GM12875 (cell line): ENCODE measurements at regions not wholly inside any gene's neighbourhood (a gene's known extent, or its start where the extent isn't known, plus 50 kb on each side); places are given as distances from the start of the nearest gene placed in this dataset.

Experiments used
- H3K4me3 ChIP-seq: one replicate; pipeline ENCODE4 v1.5.1; 2011; ENCODE audit warnings: low read depth, low read length, control low read depth
- TF ChIP-seq, protein P1 (sequence below): IDR thresholded peaks from 2 replicates; pipeline ENCODE4 v1.5.1; 2011; ENCODE audit warnings: low read depth, mild to moderate bottlenecking, control low read depth, inconsistent platforms, low read length, moderate library complexity, borderline replicate concordance; ENCODE audit not compliant: insufficient read depth

DNA sequence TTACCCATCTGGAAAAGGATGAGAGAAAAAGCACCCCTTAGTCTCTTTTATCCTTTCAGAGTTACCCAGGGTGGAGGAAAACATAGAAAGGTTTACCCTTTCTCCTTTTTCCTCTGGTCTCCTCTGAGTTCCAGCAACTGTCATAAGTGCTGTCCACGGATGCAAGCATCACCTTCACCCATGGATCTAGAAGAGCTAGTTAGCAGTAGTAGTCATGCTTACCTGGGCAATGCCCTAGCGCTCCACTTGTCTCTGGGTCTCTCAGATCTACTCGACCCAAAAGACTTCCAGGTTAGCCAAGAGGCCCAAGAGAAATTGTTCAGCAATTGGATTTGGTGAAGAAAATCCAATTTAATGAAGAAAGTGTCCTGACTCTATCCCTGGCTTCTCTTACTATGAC is 656.2 kb upstream of the PTPRD start:
- TF ChIP-seq, protein P1, sequence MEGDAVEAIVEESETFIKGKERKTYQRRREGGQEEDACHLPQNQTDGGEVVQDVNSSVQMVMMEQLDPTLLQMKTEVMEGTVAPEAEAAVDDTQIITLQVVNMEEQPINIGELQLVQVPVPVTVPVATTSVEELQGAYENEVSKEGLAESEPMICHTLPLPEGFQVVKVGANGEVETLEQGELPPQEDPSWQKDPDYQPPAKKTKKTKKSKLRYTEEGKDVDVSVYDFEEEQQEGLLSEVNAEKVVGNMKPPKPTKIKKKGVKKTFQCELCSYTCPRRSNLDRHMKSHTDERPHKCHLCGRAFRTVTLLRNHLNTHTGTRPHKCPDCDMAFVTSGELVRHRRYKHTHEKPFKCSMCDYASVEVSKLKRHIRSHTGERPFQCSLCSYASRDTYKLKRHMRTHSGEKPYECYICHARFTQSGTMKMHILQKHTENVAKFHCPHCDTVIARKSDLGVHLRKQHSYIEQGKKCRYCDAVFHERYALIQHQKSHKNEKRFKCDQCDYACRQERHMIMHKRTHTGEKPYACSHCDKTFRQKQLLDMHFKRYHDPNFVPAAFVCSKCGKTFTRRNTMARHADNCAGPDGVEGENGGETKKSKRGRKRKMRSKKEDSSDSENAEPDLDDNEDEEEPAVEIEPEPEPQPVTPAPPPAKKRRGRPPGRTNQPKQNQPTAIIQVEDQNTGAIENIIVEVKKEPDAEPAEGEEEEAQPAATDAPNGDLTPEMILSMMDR: no peak
- no peak overlapping the region for H3K4me3 ChIP-seq

DNA sequence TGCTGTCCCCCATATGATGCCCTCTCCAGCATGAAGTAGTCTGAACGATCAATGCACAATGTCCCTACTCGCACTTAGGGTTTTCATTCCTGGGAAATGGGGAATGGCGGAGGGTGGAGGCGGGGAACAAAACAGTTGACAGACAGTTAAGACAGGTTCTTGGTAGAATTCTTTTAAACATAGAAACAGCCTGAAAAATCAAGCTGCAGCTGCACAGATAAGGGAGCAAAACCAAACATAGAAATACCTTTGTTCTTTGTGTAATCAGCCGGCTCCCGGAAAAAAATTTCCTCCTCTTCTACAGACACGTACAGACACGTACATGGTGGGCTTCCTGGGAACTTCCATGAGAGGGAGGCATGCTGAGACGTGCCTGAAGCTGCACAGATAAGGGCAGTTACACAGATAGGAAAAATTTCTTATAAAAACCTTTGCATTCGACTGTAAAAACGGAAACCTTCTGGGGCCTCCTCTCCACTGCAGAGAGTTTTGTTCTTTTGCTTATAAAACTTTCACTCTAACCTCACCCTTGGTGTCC is 662.4 kb upstream of the PTPRD start:
- TF ChIP-seq, protein P1: no peak
- H3K4me3 ChIP-seq: no peak overlapping the region

DNA sequence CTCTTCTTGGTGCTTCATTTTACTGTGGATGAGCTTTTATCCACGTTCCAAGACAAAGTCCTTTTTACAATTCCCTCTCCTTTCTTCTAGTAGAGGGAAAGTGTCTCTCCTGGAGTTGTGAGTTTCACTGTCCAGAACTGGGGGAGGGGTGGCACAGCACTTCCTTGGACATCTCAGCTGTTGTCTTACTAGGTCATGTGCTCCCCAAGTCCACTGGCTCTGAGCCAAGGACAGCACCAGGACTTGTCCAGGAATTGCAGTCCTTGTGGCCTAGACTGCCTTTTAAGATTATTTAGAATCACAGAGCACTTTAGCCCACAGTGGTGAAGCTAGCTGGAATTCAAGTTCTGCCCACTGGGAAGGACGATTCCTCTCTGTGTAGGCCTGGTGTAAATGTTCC is 700.2 kb upstream of the PTPRD start:
- TF ChIP-seq, protein P1: no peak
- H3K4me3 ChIP-seq: no peak overlapping the region

DNA sequence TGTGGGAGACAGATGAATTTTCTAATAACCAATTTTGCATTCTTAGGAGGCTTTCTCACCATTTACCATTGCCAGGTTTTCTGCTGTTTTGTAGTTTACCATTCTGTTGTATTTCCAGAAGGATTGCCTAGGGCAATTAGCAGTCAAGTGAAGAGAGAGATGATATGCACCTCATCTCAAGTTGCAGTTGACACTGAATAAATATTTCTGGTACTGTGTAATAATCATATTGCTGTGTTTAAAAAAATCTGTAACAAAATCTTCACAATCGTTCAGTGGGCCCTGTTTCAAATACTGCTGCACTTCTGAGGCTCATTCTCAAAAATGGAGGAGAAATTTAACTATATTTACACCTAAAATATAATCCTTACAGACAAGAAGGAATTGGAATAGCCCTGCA is 706.1 kb upstream of the PTPRD start:
- no peak overlapping the region for H3K4me3 ChIP-seq
- TF ChIP-seq, protein P1: no peak

DNA sequence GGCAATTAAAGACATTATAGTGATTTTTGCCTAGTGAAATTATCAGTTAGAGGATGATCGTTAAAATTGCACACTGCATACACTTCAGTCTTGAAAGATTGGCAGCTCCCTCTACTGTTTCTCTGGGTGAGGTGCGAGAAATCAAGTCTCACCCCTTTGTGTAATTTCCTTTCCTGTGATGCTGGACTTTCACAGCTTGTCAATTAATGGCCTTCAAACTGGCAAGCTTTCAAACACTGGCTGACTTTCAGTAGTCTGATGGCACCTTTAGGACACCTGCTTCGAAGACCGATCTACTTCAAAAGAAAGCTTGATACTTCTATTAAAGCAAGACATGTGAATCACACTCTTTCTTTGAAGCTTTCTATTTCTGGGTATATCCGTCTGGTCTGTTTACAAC is 706.7 kb upstream of the PTPRD start:
- no peak overlapping the region for H3K4me3 ChIP-seq
- TF ChIP-seq, protein P1: peak; percentile 19; the same call in 1 of the 2 replicates

DNA sequence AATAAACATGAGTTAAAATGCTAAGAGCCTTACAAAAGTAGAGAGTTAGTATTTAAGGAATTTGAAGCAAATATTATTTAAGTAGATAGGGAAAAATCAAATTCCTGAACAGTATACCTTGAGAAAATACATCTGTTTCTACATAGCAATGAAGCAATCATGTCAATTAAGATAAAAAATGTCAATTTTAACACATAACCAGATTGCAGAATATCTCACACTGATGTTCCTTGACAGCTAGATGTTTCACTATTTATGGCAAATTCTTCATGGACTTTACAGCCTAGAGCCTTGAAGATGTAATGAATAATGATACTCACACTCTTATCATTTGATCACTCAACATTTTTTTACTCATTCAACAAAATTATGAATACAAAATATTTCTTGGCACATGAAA is 708.2 kb upstream of the PTPRD start:
- TF ChIP-seq, protein P1: no peak
- H3K4me3 ChIP-seq: no peak overlapping the region

DNA sequence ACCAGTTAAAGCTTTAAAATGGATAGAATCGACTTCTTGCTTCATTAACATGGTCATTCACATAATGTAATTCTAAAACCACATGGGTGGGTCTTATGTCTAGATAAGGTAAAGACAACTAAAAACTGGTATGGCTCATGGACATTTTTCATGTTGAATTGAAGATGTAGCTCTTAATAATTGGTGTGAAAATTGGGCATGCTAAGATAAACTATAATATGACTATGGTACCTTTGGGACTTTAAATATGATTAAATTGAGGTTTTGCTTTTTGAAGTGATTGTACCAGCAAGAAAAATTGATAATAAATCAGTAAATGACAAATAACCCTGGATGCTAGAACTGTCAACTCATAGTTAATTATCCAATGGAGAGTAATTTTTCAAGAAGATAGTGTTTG is 710.7 kb upstream of the PTPRD start:
- TF ChIP-seq, protein P1: no peak
- no peak overlapping the region for H3K4me3 ChIP-seq
